ENCODE measurements at regions not wholly inside any gene's neighbourhood (a gene's known extent, or its start where the extent isn't known, plus 50 kb on each side); places are given as distances from the start of the nearest gene placed in this dataset.
A peak's percentile ranks its signal among the peaks of the same experiment; 100 is the strongest.

GRCh38 chr12:104828015-104828414, 130.1 kb downstream of the SLC41A2 start:
- no peaks in the 10 kb centered on the region for H3K27me3 ChIP-seq
- DNase-seq, result no peak
- no peak for ATAC-seq
- intact Hi-C loops (cut with DNase I), result no loop called here
- H3K27ac ChIP-seq, result no peak overlapping the region
- H3K9me3 ChIP-seq, result no peaks in the 10 kb centered on the region
- H3K4me1 ChIP-seq, result no peaks in the 10 kb centered on the region
- no peaks in the 10 kb centered on the region for H3K36me3 ChIP-seq
- WGBS (ENCODE audit: insufficient coverage, low coverage, low lambda C conversion rate, missing lambda C conversion rate), result 80% methylated on average over 3 of the region's 7 CpGs
- TF ChIP-seq POLR2A (IDR thresholded peaks at IDR 0.05) (no peak), CTCF (IDR thresholded peaks at IDR 0.05) (no peak)
- H3K4me3 ChIP-seq, result no peak overlapping the region

GRCh38 chr12:104827587-104827986, 130.5 kb downstream of the SLC41A2 start:
- H3K4me3 ChIP-seq, result no peak overlapping the region
- TF ChIP-seq POLR2A (IDR thresholded peaks at IDR 0.05), result no peak
- no peak for TF ChIP-seq CTCF (IDR thresholded peaks at IDR 0.05)
- no peak for ATAC-seq
- no peak for DNase-seq
- H3K9me3 ChIP-seq, result no peaks in the 10 kb centered on the region
- intact Hi-C loops (cut with DNase I), result no loop called here
- 80% methylated on average over 9 of the region's 9 CpGs for WGBS (ENCODE audit: insufficient coverage, low coverage, low lambda C conversion rate, missing lambda C conversion rate)
- no peaks in the 10 kb centered on the region for H3K27me3 ChIP-seq
- H3K4me1 ChIP-seq, result no peaks in the 10 kb centered on the region
- H3K27ac ChIP-seq, result no peak overlapping the region
- no peaks in the 10 kb centered on the region for H3K36me3 ChIP-seq

- H3K4me1 ChIP-seq, result no peaks in the 10 kb centered on the region
- 25% methylated on average over 1 of the region's 2 CpGs for WGBS (ENCODE audit: insufficient coverage, low coverage, low lambda C conversion rate, missing lambda C conversion rate)
- DNase-seq, result no peak
- no peaks in the 10 kb centered on the region for H3K9me3 ChIP-seq
- intact Hi-C loops (cut with DNase I), result no loop called here
- no peak overlapping the region for H3K4me3 ChIP-seq
- H3K36me3 ChIP-seq, result peaks cover 0 to 5% (median 0%) of the 10 kb centered on the region in 4 donors
- TF ChIP-seq POLR2A (IDR thresholded peaks at IDR 0.05) (no peak), CTCF (IDR thresholded peaks at IDR 0.05) (peak in 1 of 4 donors; percentile 12)
- H3K27ac ChIP-seq, result no peak overlapping the region
- no peaks in the 10 kb centered on the region for H3K27me3 ChIP-seq
- no peak for ATAC-seq
Measured at GRCh38 chr12:104825408-104825807, 132.7 kb downstream of the SLC41A2 start.

- TF ChIP-seq POLR2A (IDR thresholded peaks at IDR 0.05), result no peak
- TF ChIP-seq CTCF (IDR thresholded peaks at IDR 0.05), result no peak
- Histone ChIP-seq H3K9me3 (no peaks in the 10 kb centered on the region), H3K36me3 (peaks cover 0 to 5% (median 0%) of the 10 kb centered on the region in 4 donors), H3K27me3 (no peaks in the 10 kb centered on the region), H3K27ac (no peak overlapping the region), H3K4me1 (no peaks in the 10 kb centered on the region), H3K4me3 (no peak overlapping the region)
- intact Hi-C loops (cut with DNase I), result no loop called here
- peak in 2 of 3 donors; percentile 28 to 57 for DNase-seq
- WGBS (ENCODE audit: insufficient coverage, low coverage, low lambda C conversion rate, missing lambda C conversion rate), result 62% methylated on average over 4 of the region's 10 CpGs
- peak; percentile 57 to 67 (median 60) for ATAC-seq
Measured at GRCh38 chr12:104823985-104824461, 134.1 kb downstream of the SLC41A2 start.

GRCh38 chr12:104822941-104823340, 135.1 kb downstream of the SLC41A2 start:
- Histone ChIP-seq H3K27ac (no peak overlapping the region), H3K4me1 (no peaks in the 10 kb centered on the region), H3K4me3 (no peak overlapping the region), H3K9me3 (no peaks in the 10 kb centered on the region), H3K36me3 (peaks cover 0 to 5% (median 0%) of the 10 kb centered on the region in 4 donors), H3K27me3 (no peaks in the 10 kb centered on the region)
- intact Hi-C loops (cut with DNase I), result no loop called here
- TF ChIP-seq POLR2A (IDR thresholded peaks at IDR 0.05), result no peak
- no peak for TF ChIP-seq CTCF (IDR thresholded peaks at IDR 0.05)
- ATAC-seq (no peak), DNase-seq (no peak)
